Osteoblast (primary cell): ENCODE measurements at regions not wholly inside any gene's neighbourhood (a gene's known extent, or its start where the extent isn't known, plus 50 kb on each side); places are given as distances from the start of the nearest gene placed in this dataset.

Source experiments
- DNase-seq: peaks from one replicate; pipeline ENCODE4 v3.0.0; 2011; ENCODE audit warnings: low spot score, mixed read lengths; ENCODE audit not compliant: insufficient read length; ENCODE audit errors: missing footprints
- H2AFZ ChIP-seq: 2 replicates; pipeline ENCODE4 v1.6.0; 2011; ENCODE audit warnings: mild to moderate bottlenecking, low read length
- H3K27ac ChIP-seq: 2 replicates; pipeline ENCODE4 v1.5.1; 2011; ENCODE audit warnings: mild to moderate bottlenecking, low read depth, low read length, moderate library complexity
- H3K27me3 ChIP-seq: 2 replicates; pipeline ENCODE4 v1.6.0; 2012; ENCODE audit warnings: mild to moderate bottlenecking, control low read depth, inconsistent platforms, low read length, moderate library complexity; ENCODE audit not compliant: insufficient read depth
- H3K36me3 ChIP-seq: 2 replicates; pipeline ENCODE4 v1.5.1; 2011; ENCODE audit warnings: mild to moderate bottlenecking, low read length, control low read depth, moderate library complexity; ENCODE audit not compliant: insufficient read depth
- H3K4me1 ChIP-seq: 2 replicates; pipeline ENCODE4 v1.5.1; 2011; ENCODE audit warnings: mild to moderate bottlenecking, low read length, control low read depth, moderate library complexity; ENCODE audit not compliant: insufficient read depth
- H3K4me2 ChIP-seq: 2 replicates; pipeline ENCODE4 v1.6.0; 2011; ENCODE audit warnings: mild to moderate bottlenecking, low read length; ENCODE audit not compliant: insufficient read depth
- H3K4me3 ChIP-seq: fragments of 200-600 bp; sonication (generic); 3 replicates; pipeline ENCODE4 v1.5.1; 2012; ENCODE audit warnings: mild to moderate bottlenecking, low read length, inconsistent platforms; ENCODE audit not compliant: insufficient read depth
- H3K79me2 ChIP-seq: 2 replicates; pipeline ENCODE4 v1.6.0; 2012; ENCODE audit warnings: mild to moderate bottlenecking, low read length, control low read depth, inconsistent platforms; ENCODE audit not compliant: insufficient read depth
- H3K9me3 ChIP-seq: 2 replicates; pipeline ENCODE4 v1.5.1; 2011; ENCODE audit warnings: low read depth, low read length, control low read depth
- H4K20me1 ChIP-seq: 2 replicates; pipeline ENCODE4 v1.6.0; 2012; ENCODE audit warnings: mild to moderate bottlenecking, low read length, control low read depth; ENCODE audit not compliant: insufficient read depth
- CTCF ChIP-seq: IDR thresholded peaks from 2 replicates; pipeline ENCODE4 v1.5.1; 2011; ENCODE audit warnings: mild to moderate bottlenecking, low read depth, low read length, moderate library complexity; ENCODE audit errors: extremely low read depth

GRCh38 chr12:124385219-124385969 lies 90.5 kb downstream of the RFLNA start:
- H3K4me3 ChIP-seq: peak overlapping the region; percentile 35
- H3K4me1 ChIP-seq: peaks cover 73% of the 10 kb centered on the region
- H3K4me2 ChIP-seq: peak overlapping the region; percentile 96
- peaks cover 52% of the 10 kb centered on the region for H4K20me1 ChIP-seq
- H3K9me3 ChIP-seq: no peaks in the 10 kb centered on the region
- no peak overlapping the region for H2AFZ ChIP-seq
- H3K79me2 ChIP-seq: peaks cover 78% of the 10 kb centered on the region
- TF ChIP-seq CTCF: no peak
- peak overlapping the region; percentile 90 for H3K27ac ChIP-seq
- H3K27me3 ChIP-seq: no peaks in the 10 kb centered on the region
- peak; percentile 95 for DNase-seq
- H3K36me3 ChIP-seq: peaks cover 29% of the 10 kb centered on the region

GRCh38 chr12:124384299-124384894 lies 89.5 kb downstream of the RFLNA start:
- no peak overlapping the region for H3K4me3 ChIP-seq

GRCh38 chr12:124383028-124383427 lies 88.1 kb downstream of the RFLNA start:
- Histone ChIP-seq H3K27ac (peak overlapping the region; percentile 97), H3K79me2 (peaks cover 83% of the 10 kb centered on the region), H3K9me3 (no peaks in the 10 kb centered on the region), H3K4me1 (peaks cover 70% of the 10 kb centered on the region), H3K36me3 (peaks cover 47% of the 10 kb centered on the region), H3K4me2 (no peak overlapping the region), H4K20me1 (peaks cover 74% of the 10 kb centered on the region), H3K27me3 (no peaks in the 10 kb centered on the region), H2AFZ (no peak overlapping the region), H3K4me3 (no peak overlapping the region)
- no peak for TF ChIP-seq CTCF
- no peak for DNase-seq

More at GRCh38 chr12:124384299-124384894, 89.5 kb downstream of the RFLNA start:
- Histone ChIP-seq H4K20me1 (peaks cover 62% of the 10 kb centered on the region), H3K4me1 (peaks cover 75% of the 10 kb centered on the region), H3K79me2 (peaks cover 78% of the 10 kb centered on the region), H3K9me3 (no peaks in the 10 kb centered on the region), H3K4me2 (peak overlapping the region; percentile 40), H2AFZ (no peak overlapping the region), H3K27me3 (no peaks in the 10 kb centered on the region), H3K36me3 (peaks cover 33% of the 10 kb centered on the region), H3K27ac (peak overlapping the region; percentile 90)
- no peak for TF ChIP-seq CTCF
- no peak for DNase-seq
